ENCODE measurements at regions not wholly inside any gene's neighbourhood (a gene's known extent, or its start where the extent isn't known, plus 50 kb on each side); places are given as distances from the start of the nearest gene placed in this dataset.
A peak's percentile ranks its signal among the peaks of the same experiment; 100 is the strongest.

- no peak for TF ChIP-seq CTCF (conservative IDR thresholded peaks at IDR 0.05; ENCODE audit: low read depth, low read length)
- DNase-seq (ENCODE audit: low read depth) = no peak
- H3K4me3 ChIP-seq (ENCODE audit: low read length) = no peak overlapping the region
Measured at GRCh38 chr18:67080601-67081000, 435.9 kb downstream of the DSEL start.

GRCh38 chr18:67074309-67074708 is 442.2 kb downstream of the DSEL start:
- H3K4me3 ChIP-seq (ENCODE audit: low read length) = no peak overlapping the region
- TF ChIP-seq CTCF (conservative IDR thresholded peaks at IDR 0.05; ENCODE audit: low read depth, low read length) = no peak
- DNase-seq (ENCODE audit: low read depth) = peak; percentile 2

DNA sequence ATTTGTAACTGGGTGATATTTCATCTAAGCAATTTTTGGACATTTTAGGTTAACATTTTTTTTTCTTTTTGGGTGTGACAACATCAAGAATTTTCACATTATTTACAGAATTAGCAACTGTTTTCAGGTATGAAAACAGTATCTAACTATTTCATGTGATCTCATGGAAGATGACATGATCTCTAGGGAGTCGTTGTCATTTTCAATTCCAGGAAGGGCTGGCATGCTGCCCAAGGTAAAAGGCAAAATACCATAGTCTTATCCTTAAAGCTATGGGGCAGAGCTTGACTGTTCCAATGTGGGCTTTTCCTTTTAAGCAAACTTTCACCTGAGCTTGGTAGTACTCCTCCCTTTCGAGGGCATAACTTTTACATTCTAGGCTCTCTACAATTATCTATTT is 443.7 kb downstream of the DSEL start:
- no peak for DNase-seq (ENCODE audit: low read depth)
- no peak for TF ChIP-seq CTCF (conservative IDR thresholded peaks at IDR 0.05; ENCODE audit: low read depth, low read length)

DNA sequence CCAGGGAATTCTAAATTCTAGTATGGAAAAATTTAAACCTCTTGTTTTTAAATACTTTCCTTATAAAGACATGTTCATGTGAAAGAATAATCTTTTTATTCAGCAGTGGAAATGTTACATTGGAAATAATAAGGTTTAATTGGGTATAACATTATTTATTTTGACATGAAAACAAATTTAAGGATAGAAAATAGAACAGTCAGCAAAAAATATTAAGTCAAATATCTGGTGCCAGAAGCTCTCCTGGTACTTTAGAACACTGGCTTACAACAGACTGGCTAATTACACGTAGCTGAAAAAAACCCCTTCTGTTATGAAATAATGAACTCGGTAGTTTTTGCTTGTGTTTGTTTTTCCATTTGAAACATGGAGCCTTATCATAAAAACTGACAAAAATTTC is 447.9 kb downstream of the DSEL start:
- H3K4me3 ChIP-seq (ENCODE audit: low read length) = no peak overlapping the region
- no peak for DNase-seq (ENCODE audit: low read depth)
- no peak for TF ChIP-seq CTCF (conservative IDR thresholded peaks at IDR 0.05; ENCODE audit: low read depth, low read length)

More for the DNA sequence above, 443.7 kb downstream of the DSEL start:
- no peak overlapping the region for H3K4me3 ChIP-seq (ENCODE audit: low read length)

DNA sequence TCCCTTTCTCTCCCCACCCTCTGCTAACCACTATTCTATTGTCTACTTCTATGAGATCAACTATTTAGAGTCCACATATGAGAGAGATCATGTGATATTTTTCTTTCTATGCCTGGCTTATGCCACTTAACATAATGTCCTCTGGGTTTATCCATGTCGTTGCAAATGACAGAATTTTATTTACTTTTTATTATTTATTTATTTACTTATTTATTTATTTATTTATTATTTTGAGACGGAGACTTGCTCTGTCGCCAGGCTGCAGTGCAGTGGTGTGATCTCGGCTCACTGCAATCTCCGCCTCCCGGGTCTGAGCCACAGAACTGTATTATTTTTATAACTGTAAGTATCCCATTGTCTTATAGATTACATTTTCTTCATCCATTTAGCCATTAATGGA is 443.4 kb upstream of the CDH19 start:
- no peak for DNase-seq (ENCODE audit: low read depth)
- no peak overlapping the region for H3K4me3 ChIP-seq (ENCODE audit: low read length)
- TF ChIP-seq CTCF (conservative IDR thresholded peaks at IDR 0.05; ENCODE audit: low read depth, low read length) = no peak

GRCh38 chr18:67043276-67043675 is 439.4 kb upstream of the CDH19 start:
- DNase-seq (ENCODE audit: low read depth) = no peak
- no peak for TF ChIP-seq CTCF (conservative IDR thresholded peaks at IDR 0.05; ENCODE audit: low read depth, low read length)
- H3K4me3 ChIP-seq (ENCODE audit: low read length) = no peak overlapping the region

DNA sequence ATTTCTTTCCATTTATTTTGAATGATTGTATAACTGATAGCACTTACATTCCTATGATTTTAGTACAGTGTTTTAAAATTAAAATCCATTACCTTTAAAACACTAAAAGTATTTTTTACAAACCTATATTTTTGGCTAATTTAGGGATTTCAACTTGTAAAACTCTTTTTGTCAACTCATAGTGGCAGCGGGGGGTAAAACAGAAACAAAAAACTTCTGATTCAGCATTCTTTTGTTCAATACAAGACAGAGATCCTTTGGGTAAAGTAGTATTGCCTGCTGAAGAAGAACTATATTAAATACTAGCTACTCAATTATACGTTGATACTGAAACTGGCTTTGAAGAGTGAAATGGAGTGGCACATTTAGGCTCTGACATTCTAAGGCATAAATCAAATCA is 437.4 kb upstream of the CDH19 start:
- no peak for TF ChIP-seq CTCF (conservative IDR thresholded peaks at IDR 0.05; ENCODE audit: low read depth, low read length)
- no peak overlapping the region for H3K4me3 ChIP-seq (ENCODE audit: low read length)
- DNase-seq (ENCODE audit: low read depth) = no peak
